Body of pancreas (tissue), 4 donors: ENCODE measurements at regions not wholly inside any gene's neighbourhood (a gene's known extent, or its start where the extent isn't known, plus 50 kb on each side); places are given as distances from the start of the nearest gene placed in this dataset.

ENCODE experiments used
- CTCF ChIP-seq, 7 experiments: fragments of 450-650 bp in 4 of 7; fragments of 200-600 bp in 3 of 7; sonication (generic) in 3 of 7; IDR thresholded peaks; one replicate each; pipeline ENCODE4 v1.5.1; 2016 to 2019; ENCODE audit warnings: antibody characterized with exemption in 7 of 7
- POLR2A ChIP-seq, 3 donors: fragments of 450-650 bp; IDR thresholded peaks; one replicate each; pipeline ENCODE4 v1.6.1; 2016; ENCODE audit warnings: antibody characterized with exemption in 3 of 3, mild to moderate bottlenecking in 2 of 3

GRCh38 chr10:9825491-9826018, 1192.1 kb upstream of the CELF2 start:
- no peak for TF ChIP-seq CTCF (IDR thresholded peaks at IDR 0.05)
- TF ChIP-seq POLR2A (IDR thresholded peaks at IDR 0.05) = no peak
